ENCODE measurements at regions not wholly inside any gene's neighbourhood (a gene's known extent, or its start where the extent isn't known, plus 50 kb on each side); places are given as distances from the start of the nearest gene placed in this dataset.

GRCh38 chr9:90176901-90177300 is 465.7 kb downstream of the DIRAS2 start:
- no peak overlapping the region for H3K4me3 Mint-ChIP-seq
- no peaks in the 10 kb centered on the region for H4K20me1 ChIP-seq (replicated peaks; ENCODE audit: insufficient read depth)
- ATAC-seq, result no peak
- H3F3A ChIP-seq (replicated peaks; ENCODE audit: low read depth), result no peaks in the 10 kb centered on the region
- H2AFZ ChIP-seq, result no peak overlapping the region
- H3K27ac ChIP-seq (ENCODE audit: low read depth), result no peak overlapping the region
- no peaks in the 10 kb centered on the region for H3K79me2 ChIP-seq (replicated peaks; ENCODE audit: insufficient read depth)
- no peaks in the 10 kb centered on the region for H3K27me3 ChIP-seq (ENCODE audit: insufficient read depth)
- H3K4me1 Mint-ChIP-seq, result no peaks in the 10 kb centered on the region
- TF ChIP-seq STAT1 (IDR thresholded peaks at IDR 0.05; ENCODE audit: unreplicated experiment), result no peak
- TF ChIP-seq ZNF331 (CRISPR knock-in tag; IDR thresholded peaks at IDR 0.05; ENCODE audit: low read depth), result no peak
- TF ChIP-seq CREB1 (CRISPR knock-in tag; IDR thresholded peaks at IDR 0.05; ENCODE audit: low read depth), result no peak
- TF ChIP-seq JUNB (IDR thresholded peaks at IDR 0.05; ENCODE audit: unreplicated experiment), result no peak
- no peak for TF ChIP-seq CTCF (conservative IDR thresholded peaks at IDR 0.05; ENCODE audit: low read depth in 2 of 2)
- TF ChIP-seq REST (IDR thresholded peaks at IDR 0.05; ENCODE audit: unreplicated experiment), result no peak
- TF ChIP-seq ZNF462 (CRISPR knock-in tag; IDR thresholded peaks at IDR 0.05), result no peak
- TF ChIP-seq POLR2AphosphoS5 (IDR thresholded peaks at IDR 0.05; ENCODE audit: low read depth), result no peak
- no peak for TF ChIP-seq EZH2 (IDR thresholded peaks at IDR 0.05; ENCODE audit: low read depth, unreplicated experiment)
- H3K4me1 ChIP-seq (ENCODE audit: insufficient read depth), result no peaks in the 10 kb centered on the region
- H3K9me3 Mint-ChIP-seq, result no peaks in the 10 kb centered on the region
- H3K36me3 ChIP-seq (ENCODE audit: insufficient read depth), result no peaks in the 10 kb centered on the region
- no peaks in the 10 kb centered on the region for H3K36me3 Mint-ChIP-seq (ENCODE audit: low read depth)
- H3K4me2 ChIP-seq, result no peak overlapping the region
- no peak overlapping the region for H3K4me3 ChIP-seq
- no peak overlapping the region for H3K27ac Mint-ChIP-seq
- peaks cover 8% of the 10 kb centered on the region; the same call in 1 of the 2 replicates for H3K9me2 ChIP-seq (ENCODE audit: insufficient read depth)
- DNase-seq (ENCODE audit: low spot score), result no peak
- H3K27me3 Mint-ChIP-seq (ENCODE audit: insufficient read depth, low read depth, poor library complexity), result peaks cover 7% of the 10 kb centered on the region

Measured in GM23338 (cell line).